ENCODE measurements at regions not wholly inside any gene's neighbourhood (a gene's known extent, or its start where the extent isn't known, plus 50 kb on each side); places are given as distances from the start of the nearest gene placed in this dataset.
A peak's percentile ranks its signal among the peaks of the same experiment; 100 is the strongest.
"Not testable (repeated sequence)": the region's sequence is repeated elsewhere in the genome, so short reads cannot be mapped to it uniquely, and the experiment has no call there.

GRCh38 chr2:187056416-187057334 is 207.7 kb upstream of the ZSWIM2 start:
- no peak for DNase-seq

GRCh38 chr2:187055463-187055862 is 206.5 kb upstream of the ZSWIM2 start:
- no peak for DNase-seq

- no peak for DNase-seq
Measured at GRCh38 chr2:187054501-187055319, 205.7 kb upstream of the ZSWIM2 start.

- no peak for DNase-seq
Measured at GRCh38 chr2:187051350-187051749, 202.4 kb upstream of the ZSWIM2 start.

- DNase-seq, result no peak
Measured at GRCh38 chr2:187050409-187050998, 201.5 kb upstream of the ZSWIM2 start.

GRCh38 chr2:187037310-187037709 is 188.3 kb upstream of the ZSWIM2 start:
- DNase-seq, result no peak

- DNase-seq, result no peak
Measured at GRCh38 chr2:187034434-187034833, 185.5 kb upstream of the ZSWIM2 start.

- DNase-seq, result no peak
Measured at GRCh38 chr2:187024739-187025138, 175.8 kb upstream of the ZSWIM2 start.

GRCh38 chr2:187023996-187024395 is 175.0 kb upstream of the ZSWIM2 start:
- DNase-seq, result not testable (repeated sequence)

- DNase-seq, result peak; percentile 29
Measured at GRCh38 chr2:187017438-187017837, 168.5 kb upstream of the ZSWIM2 start.

GRCh38 chr2:187013058-187013457 is 164.1 kb upstream of the ZSWIM2 start:
- no peak for DNase-seq

GRCh38 chr2:187011206-187011832 is 162.3 kb upstream of the ZSWIM2 start:
- DNase-seq, result no peak

- DNase-seq, result no peak
Measured at GRCh38 chr2:187009483-187010239, 160.7 kb upstream of the ZSWIM2 start.

GRCh38 chr2:187008111-187008510 is 159.1 kb upstream of the ZSWIM2 start:
- peak; percentile 43 for DNase-seq

GRCh38 chr2:187003611-187004010 is 154.6 kb upstream of the ZSWIM2 start:
- no peak for DNase-seq

GRCh38 chr2:187003038-187003554 is 154.1 kb upstream of the ZSWIM2 start:
- DNase-seq, result no peak

- no peak for DNase-seq
Measured at GRCh38 chr2:187002242-187002641, 153.3 kb upstream of the ZSWIM2 start.

- no peak for DNase-seq
Measured at GRCh38 chr2:187001248-187001647, 152.3 kb upstream of the ZSWIM2 start.

GRCh38 chr2:186995092-186995491 is 146.1 kb upstream of the ZSWIM2 start:
- DNase-seq, result peak; percentile 17

- no peak for DNase-seq
Measured at GRCh38 chr2:186992597-186992996, 143.6 kb upstream of the ZSWIM2 start.

- DNase-seq, result peak; percentile 15
Measured at GRCh38 chr2:186991766-186992417, 142.9 kb upstream of the ZSWIM2 start.

All from tongue (tissue), 1 donor.